IgD-negative memory B cell (primary cell): ENCODE measurements at regions not wholly inside any gene's neighbourhood (a gene's known extent, or its start where the extent isn't known, plus 50 kb on each side); places are given as distances from the start of the nearest gene placed in this dataset.

Source experiments
- H3K27ac Mint-ChIP-seq, 3 donors: one replicate each; pipeline ENCODE4 v1.8.0; 2020 to 2022; ENCODE audit warnings: mild to moderate bottlenecking in 3 of 3, mixed read lengths in 3 of 3, moderate library complexity in 1 of 3
- H3K27me3 Mint-ChIP-seq: one replicate; pipeline ENCODE4 v1.8.0; 2021; ENCODE audit warnings: mixed read lengths
- H3K36me3 Mint-ChIP-seq: one replicate; pipeline ENCODE4 v1.8.0; 2020; ENCODE audit warnings: mild to moderate bottlenecking, mixed read lengths
- H3K4me1 Mint-ChIP-seq, 3 donors: one replicate each; pipeline ENCODE4 v1.8.0; 2020 to 2022; ENCODE audit warnings: mixed read lengths in 3 of 3, mild to moderate bottlenecking in 1 of 3
- H3K4me3 Mint-ChIP-seq, 4 donors: one replicate each; pipeline ENCODE4 v1.8.0; 2020 to 2022; ENCODE audit warnings: mild to moderate bottlenecking in 4 of 4, mixed read lengths in 4 of 4, moderate library complexity in 3 of 4
- H3K9me3 Mint-ChIP-seq, 3 donors: one replicate each; pipeline ENCODE4 v1.8.0; 2020 to 2021; ENCODE audit warnings: mixed read lengths in 3 of 3, mild to moderate bottlenecking in 1 of 3

DNA sequence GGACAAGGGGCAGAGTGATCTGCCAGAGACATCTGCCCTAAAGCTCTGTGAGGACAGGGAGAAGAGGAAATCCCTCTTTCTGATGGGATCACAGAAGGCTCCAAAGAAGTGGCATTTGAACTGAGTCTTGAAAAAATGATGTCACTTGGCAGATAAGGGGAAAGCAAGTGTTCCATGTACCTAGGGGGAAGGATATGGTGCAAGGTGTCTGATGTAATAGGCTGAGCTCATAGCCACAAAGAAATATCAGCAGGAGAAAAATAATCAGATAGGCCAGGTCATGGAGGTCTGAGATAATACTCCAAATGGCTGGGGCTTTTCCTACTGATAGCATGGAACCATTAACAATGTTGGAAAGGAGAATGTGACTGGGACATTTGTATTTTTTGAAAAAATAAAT is 468.4 kb upstream of the MDFIC2 start:
- H3K27me3 Mint-ChIP-seq, result peaks cover 1% of the 10 kb centered on the region
- H3K4me1 Mint-ChIP-seq, result peaks cover 0 to 1% (median 0%) of the 10 kb centered on the region in 3 donors
- no peak overlapping the region for H3K4me3 Mint-ChIP-seq
- H3K27ac Mint-ChIP-seq, result no peak overlapping the region
- no peaks in the 10 kb centered on the region for H3K36me3 Mint-ChIP-seq
- no peaks in the 10 kb centered on the region for H3K9me3 Mint-ChIP-seq

DNA sequence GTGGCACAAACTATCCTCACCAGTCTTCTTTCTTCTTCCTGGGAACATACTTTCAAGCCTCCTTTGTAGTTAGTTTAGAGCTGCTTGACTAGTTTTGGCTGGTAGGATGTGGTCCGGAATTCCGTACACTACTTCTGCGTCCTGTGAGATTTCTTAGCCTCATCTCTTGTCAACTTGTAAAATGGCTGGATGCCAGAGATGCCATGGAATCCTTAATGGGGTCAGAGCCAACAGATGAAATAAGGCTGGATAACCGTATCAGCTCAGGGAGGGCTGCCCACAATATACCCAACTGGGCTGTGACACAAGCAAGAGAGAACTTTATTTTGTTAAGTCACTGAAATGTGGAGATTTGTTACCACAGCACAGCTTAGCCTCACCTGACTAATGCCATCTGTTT is 466.9 kb upstream of the MDFIC2 start:
- Mint-ChIP-seq H3K36me3 (no peaks in the 10 kb centered on the region), H3K4me1 (peaks cover 0 to 1% (median 0%) of the 10 kb centered on the region in 3 donors), H3K9me3 (no peaks in the 10 kb centered on the region), H3K27ac (no peak overlapping the region), H3K27me3 (peaks cover 4% of the 10 kb centered on the region), H3K4me3 (no peak overlapping the region)

DNA sequence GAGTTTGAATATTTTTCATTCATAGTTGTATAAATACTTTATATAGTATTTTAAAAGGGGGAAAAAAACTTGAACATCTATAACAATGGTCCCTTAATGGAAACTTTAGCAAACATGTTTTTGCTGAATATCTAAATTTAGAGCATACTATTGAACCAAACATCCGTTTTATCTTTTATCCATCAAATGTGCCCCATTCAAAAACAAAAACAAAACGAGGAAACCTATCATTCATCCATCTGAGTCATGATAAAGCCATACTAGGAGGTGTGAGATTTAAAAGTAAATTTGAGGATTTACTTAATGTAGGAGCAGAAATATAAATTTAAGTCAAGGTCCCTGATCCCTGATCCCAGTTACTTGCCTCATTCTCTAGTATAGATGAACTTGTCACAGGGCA is 463.6 kb upstream of the MDFIC2 start:
- Mint-ChIP-seq H3K4me1 (no peaks in the 10 kb centered on the region), H3K36me3 (no peaks in the 10 kb centered on the region), H3K27me3 (peaks cover 13% of the 10 kb centered on the region), H3K27ac (no peak overlapping the region), H3K4me3 (no peak overlapping the region), H3K9me3 (no peaks in the 10 kb centered on the region)

DNA sequence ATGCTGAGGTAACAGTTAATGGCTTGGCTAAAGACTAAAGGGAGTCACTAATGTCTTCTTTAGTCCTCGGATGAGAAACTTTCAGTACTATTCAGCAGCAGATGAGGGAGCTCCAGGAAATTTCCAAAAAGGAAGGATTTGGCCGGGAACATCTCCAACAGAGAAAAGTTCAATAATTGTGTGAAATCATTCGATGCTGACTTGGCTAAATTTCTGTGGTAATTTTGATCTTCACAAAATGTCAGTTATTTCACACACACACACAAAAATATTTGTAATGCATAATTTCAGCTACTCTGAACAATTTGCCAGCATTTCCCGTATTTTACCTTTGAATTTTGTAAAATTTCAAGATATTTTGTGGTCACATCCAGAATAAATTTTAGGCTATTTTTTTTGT is 462.8 kb upstream of the MDFIC2 start:
- no peak overlapping the region for H3K27ac Mint-ChIP-seq
- H3K36me3 Mint-ChIP-seq, result no peaks in the 10 kb centered on the region
- no peaks in the 10 kb centered on the region for H3K4me1 Mint-ChIP-seq
- H3K4me3 Mint-ChIP-seq, result no peak overlapping the region
- H3K27me3 Mint-ChIP-seq, result peaks cover 13% of the 10 kb centered on the region
- no peaks in the 10 kb centered on the region for H3K9me3 Mint-ChIP-seq

DNA sequence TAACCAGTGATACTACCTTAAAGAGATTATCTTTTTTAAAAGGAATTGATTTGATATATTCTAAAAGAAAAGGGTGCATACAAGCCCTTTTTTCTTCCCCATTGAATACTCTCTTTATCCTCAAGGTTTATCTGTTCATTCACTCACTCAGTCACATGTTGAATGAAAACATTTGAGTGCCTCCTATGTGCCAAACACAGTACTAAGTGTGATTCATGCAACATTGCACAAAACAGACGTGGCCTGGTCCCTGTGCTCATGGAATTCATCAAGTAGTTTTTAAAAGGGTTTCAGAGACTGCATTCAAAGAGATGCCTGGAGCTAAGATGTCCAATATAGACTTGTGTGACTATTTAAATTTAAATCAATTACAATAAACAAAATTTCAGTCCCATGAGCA is 462.2 kb upstream of the MDFIC2 start:
- no peak overlapping the region for H3K27ac Mint-ChIP-seq
- peaks cover 15% of the 10 kb centered on the region for H3K27me3 Mint-ChIP-seq
- no peaks in the 10 kb centered on the region for H3K4me1 Mint-ChIP-seq
- peaks cover 0 to 3% (median 0%) of the 10 kb centered on the region in 3 donors for H3K9me3 Mint-ChIP-seq
- H3K36me3 Mint-ChIP-seq, result no peaks in the 10 kb centered on the region
- no peak overlapping the region for H3K4me3 Mint-ChIP-seq

DNA sequence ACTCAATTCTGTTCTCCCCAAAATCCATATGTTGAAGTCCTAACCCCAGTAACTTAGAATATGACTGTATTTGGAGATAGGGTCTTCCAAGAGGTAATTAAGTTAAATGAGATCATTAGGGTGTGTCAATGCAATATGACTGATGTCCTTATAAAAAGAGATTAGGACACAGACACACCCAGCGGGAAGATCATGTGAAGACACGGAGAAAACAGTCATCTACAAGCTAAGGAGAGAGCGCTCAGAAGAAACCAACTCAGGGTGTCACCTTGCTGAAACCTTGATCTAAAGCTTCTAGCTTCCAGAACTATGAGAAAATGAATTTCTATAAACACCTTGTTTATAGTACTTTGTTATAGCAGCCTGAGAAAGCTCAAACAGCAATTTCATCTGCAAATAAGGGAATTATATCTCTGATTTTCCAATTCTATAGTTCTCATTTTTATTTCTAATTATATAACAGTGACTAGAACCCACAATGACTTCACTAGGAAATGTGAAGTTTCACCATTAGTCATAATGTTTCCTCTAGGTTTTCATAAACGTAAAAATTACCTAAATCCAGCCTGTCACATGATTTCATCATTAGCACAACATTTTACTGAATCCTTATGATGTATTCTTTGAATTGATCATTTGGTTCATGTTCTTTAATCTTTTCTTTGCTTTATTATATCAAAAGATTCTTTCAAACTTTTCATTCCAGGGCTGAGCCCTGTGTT is 459.1 kb upstream of the MDFIC2 start:
- Mint-ChIP-seq H3K27me3 (peaks cover 14% of the 10 kb centered on the region), H3K36me3 (no peaks in the 10 kb centered on the region), H3K9me3 (peaks cover 0 to 11% (median 0%) of the 10 kb centered on the region in 3 donors), H3K27ac (no peak overlapping the region), H3K4me3 (no peak overlapping the region), H3K4me1 (no peaks in the 10 kb centered on the region)

DNA sequence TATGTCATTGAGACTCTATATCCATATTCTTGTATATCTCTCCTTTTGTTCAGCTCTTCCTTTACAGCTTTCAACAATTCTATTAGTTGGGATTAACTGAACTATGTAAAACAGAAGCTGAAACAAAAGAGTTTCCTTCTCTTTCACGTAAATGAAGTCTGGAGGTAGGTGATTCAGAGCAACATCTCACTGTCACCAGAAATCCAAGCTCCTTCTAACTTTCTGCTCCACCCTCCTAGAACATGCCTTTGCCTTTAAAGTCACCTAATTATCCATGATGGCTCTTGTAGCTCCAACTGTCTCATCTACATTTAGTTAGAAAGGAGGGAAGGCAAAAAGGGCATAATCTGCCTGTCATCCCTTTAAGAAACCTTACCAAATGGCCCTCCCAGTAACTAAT is 458.2 kb upstream of the MDFIC2 start:
- Mint-ChIP-seq H3K27me3 (peaks cover 14% of the 10 kb centered on the region), H3K4me3 (no peak overlapping the region), H3K9me3 (peaks cover 0 to 11% (median 0%) of the 10 kb centered on the region in 3 donors), H3K27ac (no peak overlapping the region), H3K4me1 (peaks cover 0 to 1% (median 0%) of the 10 kb centered on the region in 3 donors), H3K36me3 (no peaks in the 10 kb centered on the region)

DNA sequence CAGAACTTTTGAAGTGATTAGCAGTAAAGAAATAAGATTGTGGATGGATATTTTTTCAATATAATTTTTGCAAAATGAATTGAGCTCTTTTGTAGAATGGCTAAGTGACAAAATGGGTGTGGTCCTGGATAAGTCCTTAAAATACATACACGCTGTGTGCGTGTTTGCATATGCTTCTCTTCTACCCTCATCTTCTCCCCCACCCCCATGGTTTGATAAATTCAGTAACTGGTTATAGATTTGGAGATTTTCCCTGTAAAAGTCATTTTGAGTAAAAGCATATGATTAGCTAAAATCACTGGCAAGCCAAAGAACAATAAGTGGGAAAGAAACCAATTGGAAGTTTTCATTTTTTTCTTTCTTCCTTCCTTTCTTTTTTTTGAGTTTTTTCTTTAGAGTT is 453.9 kb upstream of the MDFIC2 start:
- Mint-ChIP-seq H3K9me3 (peaks cover 0 to 11% (median 0%) of the 10 kb centered on the region in 3 donors), H3K27me3 (peaks cover 5% of the 10 kb centered on the region), H3K4me1 (peaks cover 0 to 1% (median 0%) of the 10 kb centered on the region in 3 donors), H3K4me3 (no peak overlapping the region), H3K27ac (no peak overlapping the region), H3K36me3 (no peaks in the 10 kb centered on the region)

DNA sequence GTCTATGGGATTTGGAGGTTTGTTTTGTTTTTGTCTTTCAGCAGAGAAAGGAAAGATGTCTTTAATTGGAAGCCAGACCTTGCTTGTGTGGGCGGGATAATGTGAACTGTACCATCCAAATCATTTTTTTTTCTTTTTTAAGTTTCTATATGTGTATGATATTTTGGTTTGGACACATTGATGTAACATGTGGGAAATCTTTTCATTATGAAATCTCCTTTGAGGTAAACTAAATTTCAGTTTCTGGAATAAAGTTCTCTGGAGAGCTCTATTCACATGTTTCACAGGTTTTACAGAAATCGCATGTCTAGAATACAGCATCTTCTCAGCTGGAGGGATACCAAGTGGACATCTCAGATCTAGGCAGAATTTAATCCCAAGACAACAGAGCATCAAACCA is 451.5 kb upstream of the MDFIC2 start:
- H3K4me1 Mint-ChIP-seq, result peaks cover 0 to 1% (median 0%) of the 10 kb centered on the region in 3 donors
- peaks cover 1% of the 10 kb centered on the region for H3K27me3 Mint-ChIP-seq
- no peak overlapping the region for H3K4me3 Mint-ChIP-seq
- peaks cover 0 to under 1% (median 0%) of the 10 kb centered on the region in 3 donors for H3K9me3 Mint-ChIP-seq
- H3K36me3 Mint-ChIP-seq, result no peaks in the 10 kb centered on the region
- H3K27ac Mint-ChIP-seq, result no peak overlapping the region

DNA sequence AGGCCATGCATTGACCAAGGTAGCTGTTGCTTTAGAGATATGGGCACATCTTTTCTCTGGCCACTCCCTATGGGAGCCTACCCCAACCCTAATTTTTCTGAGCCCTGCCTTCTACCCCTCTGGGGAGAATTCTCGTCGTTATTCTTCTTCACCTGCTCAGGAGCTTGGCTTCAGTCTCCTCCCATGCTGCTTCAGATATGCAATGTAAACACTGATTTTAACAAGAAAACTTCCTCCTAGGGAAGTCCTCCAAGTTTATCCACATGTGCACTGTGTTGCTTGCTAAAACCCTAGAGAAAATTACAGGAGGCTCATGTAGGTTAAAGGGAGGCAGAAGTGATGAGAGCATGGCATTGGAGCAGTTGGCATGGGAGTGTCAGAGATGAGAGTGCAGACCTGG is 445.2 kb upstream of the MDFIC2 start:
- Mint-ChIP-seq H3K27me3 (peaks cover 3% of the 10 kb centered on the region), H3K4me1 (no peaks in the 10 kb centered on the region), H3K4me3 (no peak overlapping the region), H3K27ac (no peak overlapping the region), H3K36me3 (no peaks in the 10 kb centered on the region), H3K9me3 (no peaks in the 10 kb centered on the region)

DNA sequence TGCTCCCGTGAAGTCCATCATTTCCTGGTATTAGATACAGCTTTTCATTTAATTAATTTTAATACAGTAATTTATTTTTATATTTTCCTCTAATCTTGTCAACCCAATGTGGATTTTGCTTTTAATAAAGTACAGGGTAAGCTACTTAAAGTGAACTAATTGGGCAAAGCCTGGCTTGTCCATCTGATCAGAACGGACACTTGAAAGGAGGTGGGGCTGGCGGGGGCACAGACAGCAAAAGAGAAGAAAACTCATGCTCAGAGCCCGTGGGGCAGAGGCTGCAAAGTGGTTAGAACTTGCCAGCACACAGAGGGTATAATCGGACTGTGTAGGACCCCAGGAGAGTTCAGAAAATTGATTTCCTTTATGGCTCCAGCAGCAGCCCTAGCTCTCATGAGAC is 443.1 kb upstream of the MDFIC2 start:
- no peaks in the 10 kb centered on the region for H3K9me3 Mint-ChIP-seq
- no peak overlapping the region for H3K4me3 Mint-ChIP-seq
- H3K4me1 Mint-ChIP-seq, result no peaks in the 10 kb centered on the region

DNA sequence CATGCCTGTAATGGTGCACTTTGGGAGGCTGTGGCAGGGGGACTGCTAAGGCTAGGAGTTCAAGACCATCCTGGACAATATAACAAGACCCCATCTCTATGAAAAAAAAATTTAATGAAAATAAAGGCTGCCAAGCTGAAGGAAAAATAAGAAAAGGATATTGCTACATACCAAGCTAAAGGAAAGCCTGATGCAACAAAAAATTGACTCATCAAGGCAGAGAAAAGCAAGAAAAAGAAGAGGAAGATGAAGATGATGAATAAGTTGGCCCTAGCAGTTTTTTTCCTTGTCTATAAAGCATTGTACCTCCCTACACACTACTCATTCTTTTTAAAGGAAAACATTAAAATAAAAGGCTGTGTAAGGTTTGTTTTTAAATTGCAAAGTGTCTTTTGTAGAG is 441.9 kb upstream of the MDFIC2 start:
- Mint-ChIP-seq H3K9me3 (no peaks in the 10 kb centered on the region), H3K36me3 (no peaks in the 10 kb centered on the region), H3K4me1 (no peaks in the 10 kb centered on the region), H3K27ac (no peak overlapping the region), H3K27me3 (peaks cover 5% of the 10 kb centered on the region), H3K4me3 (no peak overlapping the region)

More for the DNA sequence above, 443.1 kb upstream of the MDFIC2 start:
- Mint-ChIP-seq H3K27ac (peak overlapping the region in 1 of 3 donors; percentile 69), H3K36me3 (no peaks in the 10 kb centered on the region), H3K27me3 (peaks cover 5% of the 10 kb centered on the region)

DNA sequence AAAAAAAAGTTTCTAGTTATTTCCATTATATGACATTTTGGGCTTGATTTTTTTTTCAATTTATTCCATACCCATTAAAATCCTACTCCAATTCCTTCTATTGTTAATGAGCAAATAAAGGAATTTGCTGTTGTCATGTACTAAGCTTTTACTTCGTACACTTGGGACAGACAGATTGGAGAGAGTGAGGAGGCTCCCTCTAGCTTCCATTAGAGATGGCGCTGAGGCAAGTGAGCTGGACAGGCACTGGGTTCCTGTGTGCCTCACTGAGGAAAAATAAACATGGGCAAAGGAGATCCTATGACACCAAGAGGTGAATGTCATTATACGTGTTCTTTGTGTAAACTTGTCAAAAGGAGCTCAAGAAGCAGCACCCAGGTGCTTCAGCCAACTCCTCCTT is 441.1 kb upstream of the MDFIC2 start:
- Mint-ChIP-seq H3K4me1 (no peaks in the 10 kb centered on the region), H3K4me3 (no peak overlapping the region), H3K9me3 (no peaks in the 10 kb centered on the region), H3K27me3 (peaks cover 5% of the 10 kb centered on the region), H3K36me3 (no peaks in the 10 kb centered on the region), H3K27ac (no peak overlapping the region)

DNA sequence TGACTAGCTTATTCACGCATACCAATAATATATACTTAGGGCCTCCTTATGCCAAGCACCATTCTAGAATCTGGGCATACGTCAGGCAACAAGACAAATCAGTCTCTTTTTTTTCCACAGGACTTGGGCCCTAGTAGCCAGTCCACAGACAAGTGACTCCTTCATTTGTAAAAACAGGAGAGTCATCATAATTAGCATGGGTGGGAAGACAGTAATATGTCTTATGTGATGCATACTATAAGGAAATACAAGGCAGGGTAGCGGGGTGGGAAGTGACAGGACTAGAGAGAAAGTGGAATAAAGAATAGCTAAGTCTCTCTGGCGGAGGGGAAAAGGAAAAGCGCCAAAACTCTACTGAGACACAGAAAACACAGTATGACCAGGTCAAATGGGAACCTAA is 439.6 kb upstream of the MDFIC2 start:
- H3K27ac Mint-ChIP-seq, result no peak overlapping the region

DNA sequence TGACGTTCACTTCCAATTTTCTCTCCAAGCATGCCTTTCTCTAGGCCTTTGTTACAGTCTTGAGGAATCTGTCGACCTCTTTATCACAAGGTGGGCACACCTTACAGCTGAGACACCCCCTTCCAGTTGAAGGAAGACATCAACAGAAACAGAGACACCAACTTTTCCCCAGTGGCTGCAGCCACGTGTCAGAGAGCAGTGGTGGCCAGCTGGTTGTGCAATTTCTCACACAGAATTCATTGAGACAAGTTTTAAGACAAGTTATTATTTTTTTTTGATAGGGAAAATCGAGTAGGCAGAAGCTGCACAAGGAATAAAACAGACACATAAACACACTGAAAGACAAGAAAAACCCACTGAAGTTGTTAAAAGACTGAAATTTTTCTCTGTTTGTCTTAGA is 436.7 kb upstream of the MDFIC2 start:
- peaks cover 1% of the 10 kb centered on the region for H3K36me3 Mint-ChIP-seq
- H3K4me3 Mint-ChIP-seq, result no peak overlapping the region
- H3K4me1 Mint-ChIP-seq, result no peaks in the 10 kb centered on the region
- peaks cover 4% of the 10 kb centered on the region for H3K27me3 Mint-ChIP-seq
- H3K9me3 Mint-ChIP-seq, result no peaks in the 10 kb centered on the region
- no peak overlapping the region for H3K27ac Mint-ChIP-seq

More for the DNA sequence above, 439.6 kb upstream of the MDFIC2 start:
- Mint-ChIP-seq H3K36me3 (no peaks in the 10 kb centered on the region), H3K4me3 (no peak overlapping the region), H3K4me1 (no peaks in the 10 kb centered on the region), H3K9me3 (no peaks in the 10 kb centered on the region), H3K27me3 (peaks cover 3% of the 10 kb centered on the region)

DNA sequence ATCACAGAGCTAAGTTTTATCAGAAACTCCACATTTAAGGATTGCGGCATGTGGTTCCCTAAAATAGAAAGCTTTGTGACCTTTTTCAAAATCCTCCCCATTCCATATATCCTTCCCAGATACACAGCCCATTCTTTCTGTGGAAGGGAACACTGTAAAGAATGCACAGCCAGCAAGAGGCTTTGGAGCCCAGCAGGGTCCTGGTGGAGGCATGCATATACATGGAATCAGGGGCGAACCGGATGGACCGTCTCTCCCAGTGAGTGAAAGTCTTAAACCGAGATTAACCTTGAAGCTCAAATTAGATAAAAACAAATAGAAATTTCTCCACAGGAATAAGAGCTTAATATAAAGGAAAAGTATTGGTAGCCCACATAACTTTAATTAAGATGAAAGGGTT is 436.2 kb upstream of the MDFIC2 start:
- Mint-ChIP-seq H3K27me3 (peaks cover 6% of the 10 kb centered on the region), H3K36me3 (peaks cover 1% of the 10 kb centered on the region), H3K4me1 (no peaks in the 10 kb centered on the region), H3K9me3 (no peaks in the 10 kb centered on the region), H3K4me3 (no peak overlapping the region), H3K27ac (no peak overlapping the region)
